ENCODE measurements at regions not wholly inside any gene's neighbourhood (a gene's known extent, or its start where the extent isn't known, plus 50 kb on each side); places are given as distances from the start of the nearest gene placed in this dataset.
"Not testable (repeated sequence)": the region's sequence is repeated elsewhere in the genome, so short reads cannot be mapped to it uniquely, and the experiment has no call there.

- no peak overlapping the region for H3K4me2 ChIP-seq (ENCODE audit: unreplicated experiment)
- H3K9ac ChIP-seq = no peak overlapping the region
- 64 to 67% methylated on average over 2 of the region's 2 CpGs for WGBS, 2 experiments (ENCODE audit: low coverage in 1 of 2, low lambda C conversion rate in 2 of 2, missing lambda C conversion rate in 2 of 2)
- H3K79me2 ChIP-seq (ENCODE audit: insufficient read depth) = no peaks in the 10 kb centered on the region
- no peak for DNase-seq
- in situ Hi-C loops (cut with MboI) = no loop called here
- H4K20me1 ChIP-seq (ENCODE audit: insufficient read depth) = no peaks in the 10 kb centered on the region
- H3K36me3 ChIP-seq (ENCODE audit: low read depth) = no peaks in the 10 kb centered on the region
- no peak overlapping the region for H3K27ac ChIP-seq
- TF ChIP-seq EZH2phosphoT487 (IDR thresholded peaks at IDR 0.05; ENCODE audit: insufficient read depth, low read depth) (no peak), EZH2 (IDR thresholded peaks at IDR 0.05; ENCODE audit: insufficient read depth, poor library complexity, severe bottlenecking) (no peak)
- no peaks in the 10 kb centered on the region for H3K27me3 ChIP-seq (replicated peaks; ENCODE audit: insufficient read depth)
- H2AFZ ChIP-seq = no peak overlapping the region
- H3K9me2 ChIP-seq (ENCODE audit: insufficient read depth) = no peaks in the 10 kb centered on the region
- no peaks in the 10 kb centered on the region for H3F3A ChIP-seq (ENCODE audit: insufficient read depth)
- no peaks in the 10 kb centered on the region for H3K9me3 ChIP-seq (ENCODE audit: low read depth)
- H3K4me3 ChIP-seq = no peak overlapping the region
- no peaks in the 10 kb centered on the region for H3K4me1 ChIP-seq (ENCODE audit: insufficient read depth)
Measured at GRCh38 chr5:33129309-33129708, 311.5 kb upstream of the TARS1 start.

DNA sequence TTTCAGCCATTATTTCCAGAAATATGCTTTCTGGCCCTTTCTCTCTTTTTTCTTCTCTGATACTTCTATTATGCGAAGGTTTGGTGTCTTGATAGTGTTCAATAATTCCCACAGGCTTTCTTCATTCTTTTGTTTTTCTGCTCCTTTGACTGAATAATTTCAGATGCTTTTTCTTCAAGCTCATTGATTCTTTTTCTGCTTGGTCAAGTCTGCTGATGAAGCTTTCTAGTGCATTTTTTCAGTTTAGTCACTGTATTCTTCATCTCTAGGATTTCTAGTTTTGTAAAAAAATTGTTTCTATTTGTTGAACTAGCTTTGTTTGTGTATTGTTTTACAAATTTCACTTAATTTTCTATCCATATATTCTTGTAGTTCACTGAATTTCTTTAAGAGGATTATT, 304.0 kb upstream of the TARS1 start:
- WGBS, 2 experiments (ENCODE audit: low coverage in 1 of 2, low lambda C conversion rate in 2 of 2, missing lambda C conversion rate in 2 of 2) = 85 to 93% methylated on average over 1 of the region's 1 CpG
- Histone ChIP-seq H3K79me2 (ENCODE audit: insufficient read depth) (no peaks in the 10 kb centered on the region), H3K4me1 (ENCODE audit: insufficient read depth) (no peaks in the 10 kb centered on the region), H4K20me1 (ENCODE audit: insufficient read depth) (no peaks in the 10 kb centered on the region), H3K27me3 (replicated peaks; ENCODE audit: insufficient read depth) (no peaks in the 10 kb centered on the region), H3K9me2 (ENCODE audit: insufficient read depth) (no peaks in the 10 kb centered on the region), H3K9ac (no peak overlapping the region), H3K36me3 (ENCODE audit: low read depth) (no peaks in the 10 kb centered on the region), H3K4me3 (no peak overlapping the region), H2AFZ (no peak overlapping the region), H3K4me2 (ENCODE audit: unreplicated experiment) (no peak overlapping the region), H3K27ac (no peak overlapping the region), H3F3A (ENCODE audit: insufficient read depth) (no peaks in the 10 kb centered on the region), H3K9me3 (ENCODE audit: low read depth) (no peaks in the 10 kb centered on the region)
- TF ChIP-seq EZH2 (IDR thresholded peaks at IDR 0.05; ENCODE audit: insufficient read depth, poor library complexity, severe bottlenecking) (no peak), EZH2phosphoT487 (IDR thresholded peaks at IDR 0.05; ENCODE audit: insufficient read depth, low read depth) (no peak)
- in situ Hi-C loops (cut with MboI) = no loop called here
- no peak for DNase-seq

DNA sequence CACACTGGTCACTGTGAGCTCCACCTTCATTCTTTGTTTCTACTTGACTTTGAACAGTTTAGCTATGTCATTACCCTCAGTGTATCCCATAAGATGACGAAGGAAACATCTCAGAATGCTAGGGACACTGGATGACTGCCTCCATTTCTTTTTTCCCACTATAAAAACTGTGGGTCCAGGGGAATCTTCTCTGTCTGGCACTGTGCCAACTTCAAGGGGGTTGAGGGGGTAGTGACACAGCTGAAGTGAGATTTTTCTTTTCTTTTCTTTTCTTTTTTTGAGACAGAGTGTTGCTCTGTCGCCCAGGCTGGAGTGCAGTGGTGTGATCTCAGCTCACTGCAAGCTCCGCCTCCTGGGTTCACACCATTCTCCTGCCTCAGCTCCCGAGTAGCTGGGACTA, 302.6 kb upstream of the TARS1 start:
- H2AFZ ChIP-seq; H3K9me2 ChIP-seq (ENCODE audit: insufficient read depth); H3K4me2 ChIP-seq (ENCODE audit: unreplicated experiment); H3K4me3 ChIP-seq; H3K36me3 ChIP-seq (ENCODE audit: low read depth); DNase-seq; H3K9ac ChIP-seq; H3K27me3 ChIP-seq (replicated peaks; ENCODE audit: insufficient read depth); H4K20me1 ChIP-seq (ENCODE audit: insufficient read depth); H3K79me2 ChIP-seq (ENCODE audit: insufficient read depth); H3K4me1 ChIP-seq (ENCODE audit: insufficient read depth); in situ Hi-C loops (cut with MboI); H3K9me3 ChIP-seq (ENCODE audit: low read depth); H3K27ac ChIP-seq; H3F3A ChIP-seq (ENCODE audit: insufficient read depth): not testable (repeated sequence)
- 46 to 60% methylated on average over 3 to 4 of the region's 4 CpGs for WGBS, 2 experiments (ENCODE audit: low coverage in 1 of 2, low lambda C conversion rate in 2 of 2, missing lambda C conversion rate in 2 of 2)

GRCh38 chr5:33143405-33144123, 297.2 kb upstream of the TARS1 start:
- Histone ChIP-seq H2AFZ (no peak overlapping the region), H3K9ac (no peak overlapping the region), H3K4me3 (no peak overlapping the region), H4K20me1 (ENCODE audit: insufficient read depth) (no peaks in the 10 kb centered on the region), H3K9me2 (ENCODE audit: insufficient read depth) (no peaks in the 10 kb centered on the region), H3K79me2 (ENCODE audit: insufficient read depth) (no peaks in the 10 kb centered on the region), H3K9me3 (ENCODE audit: low read depth) (no peaks in the 10 kb centered on the region), H3K27ac (no peak overlapping the region), H3K4me2 (ENCODE audit: unreplicated experiment) (no peak overlapping the region), H3K4me1 (ENCODE audit: insufficient read depth) (peaks cover 25% of the 10 kb centered on the region), H3K27me3 (replicated peaks; ENCODE audit: insufficient read depth) (no peaks in the 10 kb centered on the region), H3F3A (ENCODE audit: insufficient read depth) (peaks cover 27% of the 10 kb centered on the region), H3K36me3 (ENCODE audit: low read depth) (no peaks in the 10 kb centered on the region)
- WGBS, 2 experiments (ENCODE audit: low coverage in 1 of 2, low lambda C conversion rate in 2 of 2, missing lambda C conversion rate in 2 of 2) = 82 to 86% methylated on average over 4 of the region's 4 CpGs
- DNase-seq = no peak
- TF ChIP-seq EZH2phosphoT487 (IDR thresholded peaks at IDR 0.05; ENCODE audit: insufficient read depth, low read depth) (no peak), EZH2 (IDR thresholded peaks at IDR 0.05; ENCODE audit: insufficient read depth, poor library complexity, severe bottlenecking) (no peak)
- in situ Hi-C loops (cut with MboI) = no loop called here

DNA sequence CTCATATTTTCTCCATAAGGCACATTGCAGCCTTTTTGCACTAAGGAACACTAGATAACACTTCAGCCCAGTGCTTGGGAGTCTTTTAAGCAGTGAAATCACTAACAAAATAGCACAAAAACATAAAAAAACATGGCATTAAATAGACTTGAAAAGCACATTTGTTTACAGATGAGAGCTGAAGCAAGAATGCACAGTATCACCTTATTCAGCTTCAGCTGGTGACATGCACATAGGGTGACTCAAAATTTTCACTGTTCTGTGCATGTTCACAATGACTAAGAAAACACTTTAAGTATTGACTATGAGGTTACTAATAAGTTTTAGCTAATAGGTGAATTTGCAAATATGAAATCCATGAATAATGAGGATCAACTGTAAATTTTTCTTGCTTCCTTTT, 293.9 kb upstream of the TARS1 start:
- Histone ChIP-seq H2AFZ (no peak overlapping the region), H3K9me3 (ENCODE audit: low read depth) (no peaks in the 10 kb centered on the region), H3K9me2 (ENCODE audit: insufficient read depth) (no peaks in the 10 kb centered on the region), H4K20me1 (ENCODE audit: insufficient read depth) (no peaks in the 10 kb centered on the region), H3K27me3 (replicated peaks; ENCODE audit: insufficient read depth) (no peaks in the 10 kb centered on the region), H3K4me2 (ENCODE audit: unreplicated experiment) (peak overlapping the region; percentile 74), H3K36me3 (ENCODE audit: low read depth) (no peaks in the 10 kb centered on the region), H3K4me3 (no peak overlapping the region), H3K4me1 (ENCODE audit: insufficient read depth) (peaks cover 29% of the 10 kb centered on the region), H3K9ac (peak overlapping the region; percentile 24; the same call in 1 of the 2 replicates), H3K27ac (peak overlapping the region; percentile 81), H3F3A (ENCODE audit: insufficient read depth) (peaks cover 32% of the 10 kb centered on the region), H3K79me2 (ENCODE audit: insufficient read depth) (no peaks in the 10 kb centered on the region)
- in situ Hi-C loops (cut with MboI) = no loop called here
- DNase-seq = peak; percentile 76
- TF ChIP-seq EZH2phosphoT487 (IDR thresholded peaks at IDR 0.05; ENCODE audit: insufficient read depth, low read depth) (no peak), EZH2 (IDR thresholded peaks at IDR 0.05; ENCODE audit: insufficient read depth, poor library complexity, severe bottlenecking) (no peak)
